Fibroblast of lung (primary cell): ENCODE measurements at regions not wholly inside any gene's neighbourhood (a gene's known extent, or its start where the extent isn't known, plus 50 kb on each side); places are given as distances from the start of the nearest gene placed in this dataset.
"Not testable (repeated sequence)": the region's sequence is repeated elsewhere in the genome, so short reads cannot be mapped to it uniquely, and the experiment has no call there.

Experiments used
- CTCF ChIP-seq, 2 donors: IDR thresholded peaks in 1 of 2; conservative IDR thresholded peaks in 1 of 2; 1 replicate in 1 of 2; 2 replicates in 1 of 2; pipeline ENCODE4 v1.5.1; 2011 to 2012; ENCODE audit warnings: low read length in 2 of 2, control low read depth in 1 of 2, inconsistent platforms in 1 of 2, low read depth in 1 of 2, mild to moderate bottlenecking in 1 of 2
- EZH2 ChIP-seq: IDR thresholded peaks from 2 replicates; pipeline ENCODE4 v1.5.1; 2012; ENCODE audit warnings: low read length, control low read depth, mild to moderate bottlenecking; ENCODE audit errors: missing control alignments

GRCh38 chr2:94737145-94737544 is 134.1 kb upstream of the TEKT4 start:
- TF ChIP-seq CTCF (conservative IDR thresholded peaks at IDR 0.05 in 1 of 2, IDR thresholded peaks at IDR 0.05 in 1 of 2; ENCODE audit: low read depth in 1 of 2, low read length in 2 of 2); EZH2: not testable (repeated sequence)
